ENCODE measurements at regions not wholly inside any gene's neighbourhood (a gene's known extent, or its start where the extent isn't known, plus 50 kb on each side); places are given as distances from the start of the nearest gene placed in this dataset.

DNA sequence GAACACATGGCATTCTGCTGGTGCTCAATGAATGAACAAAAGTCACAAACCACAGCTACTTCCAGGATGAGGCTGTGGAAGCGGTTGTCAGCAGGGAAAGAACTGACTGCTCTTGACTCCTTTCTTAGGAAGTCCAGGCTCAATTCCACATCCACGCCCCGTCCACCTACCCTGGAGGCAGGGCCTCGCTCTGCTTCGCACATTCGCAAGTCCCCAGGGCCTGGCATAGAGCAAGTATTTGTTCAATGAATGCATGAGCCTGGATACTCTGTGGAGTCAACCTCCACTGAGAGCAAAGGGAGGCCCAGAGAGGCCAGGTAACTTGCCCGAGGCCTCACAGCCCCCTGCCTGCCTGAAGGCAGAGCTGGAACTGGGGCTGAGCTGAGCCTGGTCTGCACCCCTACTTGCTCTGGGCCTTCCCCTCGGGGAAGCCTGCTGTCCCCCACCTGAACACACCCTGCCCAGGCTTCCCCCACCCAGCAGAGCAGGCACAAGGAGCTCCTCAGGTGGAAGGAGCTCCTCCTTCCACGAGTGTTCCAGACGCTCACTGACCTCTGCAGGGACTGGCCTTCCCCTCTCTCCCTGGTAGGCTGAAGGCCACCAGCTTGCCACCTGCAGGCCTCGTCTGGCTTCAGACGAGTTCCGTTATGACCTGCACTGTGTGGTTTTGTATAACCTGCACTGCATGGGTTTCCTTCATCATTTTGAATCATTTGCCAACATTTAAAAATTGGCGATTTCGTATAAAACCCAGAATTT is 119.3 kb upstream of the PTPN1 start:
- H3K4me2 ChIP-seq (ENCODE audit: control insufficient read depth, extremely low read depth, insufficient read depth, low read depth, low read length): no peak overlapping the region
- H3K79me2 ChIP-seq (ENCODE audit: control insufficient read depth, insufficient read depth, low read length): no peaks in the 10 kb centered on the region
- dilution Hi-C loops (cut with MboI; ENCODE audit: extremely low pct_ligation_motif_present, low sequenced_read_pairs): no loop called here
- no peak for TF ChIP-seq EZH2 (IDR thresholded peaks at IDR 0.05; ENCODE audit: low read length)
- TF ChIP-seq, protein P1, sequence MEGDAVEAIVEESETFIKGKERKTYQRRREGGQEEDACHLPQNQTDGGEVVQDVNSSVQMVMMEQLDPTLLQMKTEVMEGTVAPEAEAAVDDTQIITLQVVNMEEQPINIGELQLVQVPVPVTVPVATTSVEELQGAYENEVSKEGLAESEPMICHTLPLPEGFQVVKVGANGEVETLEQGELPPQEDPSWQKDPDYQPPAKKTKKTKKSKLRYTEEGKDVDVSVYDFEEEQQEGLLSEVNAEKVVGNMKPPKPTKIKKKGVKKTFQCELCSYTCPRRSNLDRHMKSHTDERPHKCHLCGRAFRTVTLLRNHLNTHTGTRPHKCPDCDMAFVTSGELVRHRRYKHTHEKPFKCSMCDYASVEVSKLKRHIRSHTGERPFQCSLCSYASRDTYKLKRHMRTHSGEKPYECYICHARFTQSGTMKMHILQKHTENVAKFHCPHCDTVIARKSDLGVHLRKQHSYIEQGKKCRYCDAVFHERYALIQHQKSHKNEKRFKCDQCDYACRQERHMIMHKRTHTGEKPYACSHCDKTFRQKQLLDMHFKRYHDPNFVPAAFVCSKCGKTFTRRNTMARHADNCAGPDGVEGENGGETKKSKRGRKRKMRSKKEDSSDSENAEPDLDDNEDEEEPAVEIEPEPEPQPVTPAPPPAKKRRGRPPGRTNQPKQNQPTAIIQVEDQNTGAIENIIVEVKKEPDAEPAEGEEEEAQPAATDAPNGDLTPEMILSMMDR (optimal IDR thresholded peaks at IDR 0.05 in 1 of 3, IDR thresholded peaks at IDR 0.05 in 1 of 3, conservative IDR thresholded peaks at IDR 0.05 in 1 of 3; ENCODE audit: extremely low read depth in 1 of 3, insufficient read depth in 2 of 3, low read length in 3 of 3): no peak
- H3K27me3 ChIP-seq (ENCODE audit: control insufficient read depth, extremely low read depth, insufficient read depth, low read length): no peaks in the 10 kb centered on the region
- H2AFZ ChIP-seq (ENCODE audit: control insufficient read depth, low read length): no peak overlapping the region
- no peak overlapping the region for H3K4me3 ChIP-seq (ENCODE audit: control insufficient read depth in 2 of 3, extremely low read depth in 1 of 3, insufficient read depth in 2 of 3, low read depth in 1 of 3, low read length in 3 of 3)
- no peak for FAIRE-seq
- H4K20me1 ChIP-seq (ENCODE audit: control insufficient read depth, extremely low read depth, insufficient read depth, low read length): no peaks in the 10 kb centered on the region
- H3K4me1 ChIP-seq (ENCODE audit: control insufficient read depth, extremely low read depth, insufficient read depth, low read length): peaks cover 7% of the 10 kb centered on the region
- H3K9ac ChIP-seq (ENCODE audit: control insufficient read depth, extremely low read depth, insufficient read depth, low read length): no peak overlapping the region
- no peak for DNase-seq (ENCODE audit: low read depth, low spot score)
- H3K9me3 ChIP-seq (ENCODE audit: control insufficient read depth, low read depth, low read length): no peaks in the 10 kb centered on the region
- H3K9me1 ChIP-seq (ENCODE audit: control insufficient read depth, extremely low read depth, insufficient read depth, low read length): no peaks in the 10 kb centered on the region
- H3K27ac ChIP-seq (ENCODE audit: control insufficient read depth, insufficient read depth, low read length): no peak overlapping the region
- H3K36me3 ChIP-seq (ENCODE audit: control insufficient read depth in 2 of 2, extremely low read depth in 1 of 2, insufficient read depth in 2 of 2, low read length in 2 of 2): no peaks in the 10 kb centered on the region

DNA sequence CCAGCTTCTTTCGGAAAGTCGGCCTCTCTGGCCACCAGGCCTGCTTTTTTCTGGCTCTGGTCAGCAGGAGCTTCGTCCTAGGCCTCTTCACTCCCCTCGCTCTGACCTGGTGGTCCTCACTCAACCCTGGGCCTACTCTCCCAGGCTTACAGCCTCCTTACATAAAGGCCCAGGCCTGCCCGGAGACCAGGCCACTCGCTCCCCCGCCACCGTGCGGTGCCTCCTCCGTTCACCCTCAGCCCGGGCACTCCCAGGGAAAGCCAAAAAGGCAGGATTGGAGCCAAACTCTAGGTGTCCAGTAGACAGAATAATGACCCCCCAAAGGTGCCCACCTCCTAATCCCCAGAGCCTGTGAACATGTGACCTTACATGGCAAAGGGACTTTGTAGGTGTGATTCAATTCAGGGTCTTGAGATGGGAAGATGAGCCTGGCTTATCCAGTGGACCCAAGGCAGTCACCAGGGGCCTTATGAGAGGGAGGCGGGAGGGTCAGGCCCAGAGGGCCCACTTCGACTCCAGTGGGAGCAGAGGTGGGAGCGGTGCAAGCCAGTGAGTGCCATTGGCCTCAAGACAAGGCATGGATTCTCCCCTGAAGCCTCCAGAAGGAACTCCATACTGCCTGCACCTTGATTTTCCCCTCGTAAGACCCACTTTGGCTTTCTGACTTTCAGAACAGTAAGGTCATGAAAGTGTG is 118.6 kb upstream of the PTPN1 start:
- no peaks in the 10 kb centered on the region for H3K9me1 ChIP-seq (ENCODE audit: control insufficient read depth, extremely low read depth, insufficient read depth, low read length)
- no peak overlapping the region for H3K27ac ChIP-seq (ENCODE audit: control insufficient read depth, insufficient read depth, low read length)
- no peak overlapping the region for H3K4me3 ChIP-seq (ENCODE audit: control insufficient read depth in 2 of 3, extremely low read depth in 1 of 3, insufficient read depth in 2 of 3, low read depth in 1 of 3, low read length in 3 of 3)
- H3K9me3 ChIP-seq (ENCODE audit: control insufficient read depth, low read depth, low read length): no peaks in the 10 kb centered on the region
- H3K79me2 ChIP-seq (ENCODE audit: control insufficient read depth, insufficient read depth, low read length): no peaks in the 10 kb centered on the region
- FAIRE-seq: no peak
- no peaks in the 10 kb centered on the region for H3K27me3 ChIP-seq (ENCODE audit: control insufficient read depth, extremely low read depth, insufficient read depth, low read length)
- H2AFZ ChIP-seq (ENCODE audit: control insufficient read depth, low read length): no peak overlapping the region
- H3K4me2 ChIP-seq (ENCODE audit: control insufficient read depth, extremely low read depth, insufficient read depth, low read depth, low read length): no peak overlapping the region
- H4K20me1 ChIP-seq (ENCODE audit: control insufficient read depth, extremely low read depth, insufficient read depth, low read length): no peaks in the 10 kb centered on the region
- H3K36me3 ChIP-seq (ENCODE audit: control insufficient read depth in 2 of 2, extremely low read depth in 1 of 2, insufficient read depth in 2 of 2, low read length in 2 of 2): no peaks in the 10 kb centered on the region
- dilution Hi-C loops (cut with MboI; ENCODE audit: extremely low pct_ligation_motif_present, low sequenced_read_pairs): no loop called here
- TF ChIP-seq, protein P1 (optimal IDR thresholded peaks at IDR 0.05 in 1 of 3, IDR thresholded peaks at IDR 0.05 in 1 of 3, conservative IDR thresholded peaks at IDR 0.05 in 1 of 3; ENCODE audit: extremely low read depth in 1 of 3, insufficient read depth in 2 of 3, low read length in 3 of 3): no peak
- no peak for TF ChIP-seq EZH2 (IDR thresholded peaks at IDR 0.05; ENCODE audit: low read length)
- H3K9ac ChIP-seq (ENCODE audit: control insufficient read depth, extremely low read depth, insufficient read depth, low read length): no peak overlapping the region
- no peak for DNase-seq (ENCODE audit: low read depth, low spot score)
- peaks cover 7% of the 10 kb centered on the region for H3K4me1 ChIP-seq (ENCODE audit: control insufficient read depth, extremely low read depth, insufficient read depth, low read length)

Data from keratinocyte (primary cell).